HepG2 (cell line): ENCODE measurements at regions not wholly inside any gene's neighbourhood (a gene's known extent, or its start where the extent isn't known, plus 50 kb on each side); places are given as distances from the start of the nearest gene placed in this dataset.

ENCODE experiments used
- ATAC-seq: fragments of 200-7000 bp; cut with Tn5 transposase; 3 replicates; pipeline ENCODE4 v1.9.1; 2020; ENCODE audit warnings: mild to moderate bottlenecking, moderate library complexity
- BruUV-seq: library from RNA; stranded (reverse); fragments of 400-500 nt; replicated peaks from 2 replicates; lab custom pipeline; 2021; lab: Mats Ljungman, UMichigan
- CTCF ChIA-PET: fragments of 300-600 bp; formaldehyde crosslinking; extraction: SDS; loops from one replicate; lab custom pipeline; 2021; ENCODE audit warnings: low total read pairs, inconsistent platforms, low intra/inter-chr PET ratio; lab: Yijun Ruan, JAX
- POLR2A ChIA-PET: fragments of 350-600 bp; sonication (Branson Sonifier 250); formaldehyde crosslinking; loops from one replicate; lab custom pipeline; 2020; ENCODE audit warnings: antibody characterized with exemption, inconsistent platforms; lab: Yijun Ruan, JAX
- DNase-seq: peaks from one replicate; pipeline ENCODE4 v3.0.0-alpha.2; 2015; ENCODE audit warnings: low spot score
- FAIRE-seq: peaks from 3 replicates; lab custom pipeline; 2011; peaks lifted over from hg19 to GRCh38; lab: Jason Lieb, UNC
- H2AFZ ChIP-seq: one replicate; pipeline ENCODE4 v1.6.1; 2011; ENCODE audit warnings: low read length, inconsistent platforms
- H3K27ac ChIP-seq: fragments of 300-600 bp; 3 replicates; pipeline ENCODE4 v1.8.0; 2011; ENCODE audit warnings: mixed run types, mild to moderate bottlenecking, mixed read lengths, low read length, inconsistent platforms; ENCODE audit not compliant: insufficient read depth; ENCODE audit errors: extremely low read length
- H3K27me3 ChIP-seq, 2 experiments: fragments of 200-600 bp in 1 of 2; 2 replicates in 1 of 2; 3 replicates in 1 of 2; pipeline versions ENCODE4 v1.6.0 to v1.8.0; 2011; ENCODE audit warnings: low read length in 2 of 2, mild to moderate bottlenecking in 2 of 2, moderate library complexity in 2 of 2, inconsistent platforms in 1 of 2; ENCODE audit not compliant: insufficient read depth in 2 of 2, control insufficient read depth in 1 of 2
- H3K36me3 ChIP-seq, 2 experiments: fragments of 200-600 bp in 1 of 2; replicated peaks in 1 of 2; 2 replicates in 1 of 2; 3 replicates in 1 of 2; pipeline versions ENCODE4 v1.5.1 to v1.8.0; 2011; ENCODE audit warnings: low read length in 2 of 2, inconsistent platforms in 1 of 2; ENCODE audit not compliant: insufficient read depth in 2 of 2, control insufficient read depth in 1 of 2
- H3K4me1 ChIP-seq: 2 replicates; pipeline ENCODE4 v1.5.1; 2012; ENCODE audit warnings: low read length, inconsistent platforms; ENCODE audit not compliant: insufficient read depth
- H3K4me2 ChIP-seq: 2 replicates; pipeline ENCODE4 v1.6.0; 2011; ENCODE audit warnings: low read depth, low read length, inconsistent platforms
- H3K4me3 ChIP-seq, 3 experiments: fragments of 200-600 bp in 1 of 3; sonication (generic), shearing (Covaris generic) in 1 of 3; replicated peaks in 1 of 3; 2 replicates each; pipeline ENCODE4 v1.5.1; 2011 to 2016; ENCODE audit warnings: low read length in 3 of 3, inconsistent platforms in 2 of 3, low read depth in 2 of 3, mild to moderate bottlenecking in 2 of 3, control low read depth in 1 of 3, mixed read lengths in 1 of 3; ENCODE audit not compliant: insufficient read depth in 1 of 3
- H3K79me2 ChIP-seq: one replicate; pipeline ENCODE4 v1.6.1; 2011; ENCODE audit warnings: low read length, inconsistent platforms; ENCODE audit not compliant: insufficient read depth
- H3K9ac ChIP-seq: 2 replicates; pipeline ENCODE4 v1.6.0; 2011; ENCODE audit warnings: mild to moderate bottlenecking, low read depth, low read length, inconsistent platforms; ENCODE audit not compliant: insufficient read depth
- H3K9me3 ChIP-seq: 2 replicates; pipeline ENCODE4 v1.5.1; 2012; ENCODE audit warnings: mild to moderate bottlenecking, low read length
- H4K20me1 ChIP-seq: 2 replicates; pipeline ENCODE4 v1.6.0; 2011; ENCODE audit warnings: inconsistent platforms, mild to moderate bottlenecking, low read length, moderate library complexity; ENCODE audit not compliant: insufficient read depth
- AKNA ChIP-seq: sonication (generic); formaldehyde crosslinking; IDR thresholded peaks from 2 replicates; pipeline ENCODE4 v1.4.0; 2020; ENCODE audit warnings: missing genetic modification reagents, borderline replicate concordance
- CAMTA2 ChIP-seq: sonication (generic); formaldehyde crosslinking; IDR thresholded peaks from 2 replicates; pipeline ENCODE4 v1.4.0; 2020; ENCODE audit warnings: mild to moderate bottlenecking, missing genetic modification reagents, borderline replicate concordance
- FOXC1 ChIP-seq: sonication (generic); formaldehyde crosslinking; IDR thresholded peaks from 2 replicates; pipeline ENCODE4 v1.8.0; 2022; ENCODE audit warnings: mild to moderate bottlenecking, missing genetic modification reagents, borderline replicate concordance
- HDAC6 ChIP-seq: fragments of 200-600 bp; sonication (generic); IDR thresholded peaks from 2 replicates; pipeline ENCODE4 v1.7.0; 2017; ENCODE audit warnings: mild to moderate bottlenecking, antibody characterized with exemption, low read length, low read depth
- KAT7 ChIP-seq: IDR thresholded peaks from 2 replicates; pipeline ENCODE4 v1.6.1; 2018; ENCODE audit warnings: borderline replicate concordance, missing compliant biosample characterization
- KLF11 ChIP-seq: IDR thresholded peaks from 2 replicates; pipeline ENCODE4 v1.6.1; 2016; ENCODE audit warnings: missing compliant biosample characterization
- NFYB ChIP-seq: sonication (generic); formaldehyde crosslinking; IDR thresholded peaks from 2 replicates; pipeline ENCODE4 v1.4.0; 2020; ENCODE audit warnings: missing genetic modification reagents
- PHF5A ChIP-seq: IDR thresholded peaks from one replicate; pipeline ENCODE4 v1.6.1; 2018; ENCODE audit warnings: low read depth, missing genetic modification reagents; ENCODE audit not compliant: unreplicated experiment
- RBM39 ChIP-seq: fragments of 200-400 bp; formaldehyde crosslinking; IDR thresholded peaks from one replicate; pipeline ENCODE4 v1.6.1; 2018; ENCODE audit warnings: antibody characterized with exemption, mild to moderate bottlenecking, low read depth, low read length; ENCODE audit not compliant: poor library complexity, severe bottlenecking
- REXO4 ChIP-seq: sonication (generic); formaldehyde crosslinking; IDR thresholded peaks from 2 replicates; pipeline ENCODE4 v1.8.0; 2022; ENCODE audit warnings: missing genetic modification reagents, mild to moderate bottlenecking, borderline replicate concordance
- SP5 ChIP-seq: IDR thresholded peaks from 2 replicates; pipeline ENCODE4 v1.6.1; 2016; ENCODE audit warnings: low read depth, borderline replicate concordance
- TBP ChIP-seq: sonication (generic); formaldehyde crosslinking; IDR thresholded peaks from 2 replicates; pipeline ENCODE4 v1.5.0; 2020; ENCODE audit warnings: missing genetic modification reagents
- ZNF121 ChIP-seq: sonication (generic); formaldehyde crosslinking; IDR thresholded peaks from 2 replicates; pipeline ENCODE4 v1.5.0; 2020; ENCODE audit warnings: mild to moderate bottlenecking, missing genetic modification reagents
- ZNF660 ChIP-seq: sonication (generic); formaldehyde crosslinking; IDR thresholded peaks from 2 replicates; pipeline ENCODE4 v1.5.1; 2020; ENCODE audit warnings: mild to moderate bottlenecking, low read depth, missing genetic modification reagents, borderline replicate concordance
- ZNF737 ChIP-seq: sonication (generic); formaldehyde crosslinking; IDR thresholded peaks from 2 replicates; pipeline ENCODE4 v1.5.0; 2020; ENCODE audit warnings: missing genetic modification reagents, mild to moderate bottlenecking, borderline replicate concordance
- ZNF747 ChIP-seq: sonication (generic); formaldehyde crosslinking; IDR thresholded peaks from 2 replicates; pipeline ENCODE4 v1.8.1; 2023; ENCODE audit warnings: missing genetic modification reagents, mild to moderate bottlenecking, borderline replicate concordance
- ZNF768 ChIP-seq: sonication (generic); formaldehyde crosslinking; IDR thresholded peaks from 2 replicates; pipeline ENCODE4 v1.4.0; 2020; ENCODE audit warnings: missing genetic modification reagents
- WGBS: methylation state at CpG from one replicate; pipeline ENCODE4 v1.1.6; 2017; ENCODE audit warnings: low lambda C conversion rate; 5-methylcytosine and 5-hydroxymethylcytosine counted together
- in situ Hi-C: cut with HindIII; loops from 2 replicates; pipeline ENCODE4 v1.10.0; 2017; ENCODE audit warnings: low pct_unique_long_range_greater_than_20kb; ENCODE audit not compliant: extremely low pct_ligation_motif_present
- intact Hi-C: fragments of 100-400 bp; cut with micrococcal nuclease; formaldehyde crosslinking; loops from one replicate; pipeline ENCODE4 v1.10.0; 2022; ENCODE audit not compliant: unreplicated experiment
- TF ChIP-seq, protein P1 (sequence below): sonication (generic); formaldehyde crosslinking; IDR thresholded peaks from 2 replicates; pipeline ENCODE4 v1.8.1; 2023; ENCODE audit warnings: mild to moderate bottlenecking, missing genetic modification reagents

DNA sequence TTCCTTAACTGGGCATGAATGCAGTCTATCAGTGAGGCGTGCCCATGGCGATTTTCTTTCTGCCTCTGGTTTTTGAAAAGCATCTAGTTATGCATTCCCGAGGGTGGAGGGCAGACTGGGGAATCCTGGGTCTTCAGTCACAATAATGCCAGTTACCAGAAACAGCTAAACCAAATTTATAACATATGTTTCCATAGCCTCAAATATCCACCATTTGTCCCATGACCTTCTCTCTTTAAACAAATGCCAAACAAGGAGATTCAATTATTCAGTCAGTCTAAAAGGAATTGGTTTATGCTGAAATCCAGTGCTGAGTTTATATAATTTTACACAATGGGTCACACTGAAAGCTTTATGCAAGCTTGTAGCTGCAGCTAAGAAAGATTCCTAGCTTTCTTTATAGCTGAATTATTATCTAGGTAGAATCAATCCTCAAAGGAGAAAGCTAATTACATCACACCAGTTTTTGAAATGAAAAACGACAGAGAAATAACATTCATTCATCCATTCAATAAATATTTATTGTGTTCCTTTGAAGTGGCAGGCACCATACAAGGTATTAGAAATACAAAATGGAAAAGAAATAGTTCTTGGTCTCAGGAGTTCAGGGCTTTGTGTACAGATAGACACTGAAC lies 131.3 kb upstream of the RAP1B start (continued):
- TF ChIP-seq CAMTA2 (CRISPR knock-in tag) (no peak), REXO4 (CRISPR knock-in tag) (no peak), ZNF747 (CRISPR knock-in tag) (no peak)
- TF ChIP-seq, protein P1, sequence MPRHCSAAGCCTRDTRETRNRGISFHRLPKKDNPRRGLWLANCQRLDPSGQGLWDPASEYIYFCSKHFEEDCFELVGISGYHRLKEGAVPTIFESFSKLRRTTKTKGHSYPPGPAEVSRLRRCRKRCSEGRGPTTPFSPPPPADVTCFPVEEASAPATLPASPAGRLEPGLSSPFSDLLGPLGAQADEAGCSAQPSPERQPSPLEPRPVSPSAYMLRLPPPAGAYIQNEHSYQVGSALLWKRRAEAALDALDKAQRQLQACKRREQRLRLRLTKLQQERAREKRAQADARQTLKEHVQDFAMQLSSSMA = no peak

DNA sequence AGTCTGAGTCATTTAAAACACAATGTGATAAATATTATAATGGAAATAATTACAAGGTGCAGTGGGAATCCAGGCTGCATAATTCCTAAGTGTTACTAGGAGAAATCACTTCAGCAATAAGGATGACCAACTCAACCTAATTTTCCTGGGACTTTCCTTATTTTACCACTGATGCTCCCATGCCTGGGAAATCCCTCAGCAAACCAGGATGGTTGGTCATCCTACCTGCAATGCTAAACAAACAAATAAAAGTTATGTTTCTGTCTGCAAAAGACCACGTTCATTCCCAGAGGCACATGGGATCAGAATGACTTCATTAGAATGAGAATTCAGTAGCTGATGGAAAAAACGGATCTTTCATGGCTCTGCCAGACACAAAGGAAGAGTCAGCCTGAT lies 130.8 kb upstream of the RAP1B start:
- Histone ChIP-seq H3K4me3 (no peak overlapping the region), H3K9me3 (no peaks in the 10 kb centered on the region), H4K20me1 (no peaks in the 10 kb centered on the region), H3K4me1 (no peaks in the 10 kb centered on the region), H3K9ac (no peak overlapping the region), H2AFZ (no peak overlapping the region), H3K79me2 (no peaks in the 10 kb centered on the region), H3K27me3 (no peaks in the 10 kb centered on the region; a peak in 1 of 5 replicates), H3K27ac (no peak overlapping the region), H3K36me3 (no peaks in the 10 kb centered on the region), H3K4me2 (no peak overlapping the region)
- intact Hi-C loops = no loop called here
- TF ChIP-seq ZNF768 (CRISPR knock-in tag) = no peak
- no peak for TF ChIP-seq SP5 (CRISPR knock-in tag)
- TF ChIP-seq ZNF737 = no peak
- no peak for TF ChIP-seq TBP (CRISPR knock-in tag)
- no peak for TF ChIP-seq KAT7 (CRISPR knock-in tag)
- no peak for TF ChIP-seq NFYB (CRISPR knock-in tag)
- TF ChIP-seq RBM39 = no peak
- TF ChIP-seq ZNF660 = no peak
- no peak for TF ChIP-seq FOXC1
- no peak for TF ChIP-seq PHF5A (CRISPR knock-in tag)
- no peak for TF ChIP-seq HDAC6
- no peak for TF ChIP-seq AKNA
- no peak for TF ChIP-seq ZNF121 (CRISPR knock-in tag)
- TF ChIP-seq KLF11 (CRISPR knock-in tag) = no peak
- FAIRE-seq (no peak), DNase-seq (no peak), ATAC-seq (no peak)
- ChIA-PET CTCF (no interaction called here), POLR2A (no interaction called here)
- WGBS = 8% methylated on average over 2 of the region's 2 CpGs
- in situ Hi-C loops = no loop called here
- no TSS peak for BruUV-seq
